ENCODE measurements at regions not wholly inside any gene's neighbourhood (a gene's known extent, or its start where the extent isn't known, plus 50 kb on each side); places are given as distances from the start of the nearest gene placed in this dataset.
"Not testable (repeated sequence)": the region's sequence is repeated elsewhere in the genome, so short reads cannot be mapped to it uniquely, and the experiment has no call there.

GRCh38 chr7:33792547-33793105 lies 112.7 kb upstream of the BMPER start:
- no peak for DNase-seq

GRCh38 chr7:33793616-33794015 lies 111.7 kb upstream of the BMPER start:
- DNase-seq, result no peak

- DNase-seq, result no peak
These were observed 110.9 kb upstream of the BMPER start for GRCh38 chr7:33794419-33794818.

- DNase-seq, result no peak
These were observed 110.4 kb upstream of the BMPER start for GRCh38 chr7:33794959-33795358.

- DNase-seq, result no peak
These were observed 108.8 kb upstream of the BMPER start for GRCh38 chr7:33796538-33796937.

GRCh38 chr7:33797512-33797911 lies 107.8 kb upstream of the BMPER start:
- not testable (repeated sequence) for DNase-seq

GRCh38 chr7:33798686-33799325 lies 106.5 kb upstream of the BMPER start:
- DNase-seq, result no peak

GRCh38 chr7:33799766-33800165 lies 105.6 kb upstream of the BMPER start:
- no peak for DNase-seq

GRCh38 chr7:33802600-33802999 lies 102.7 kb upstream of the BMPER start:
- no peak for DNase-seq

- no peak for DNase-seq
These were observed 101.1 kb upstream of the BMPER start for GRCh38 chr7:33804140-33804660.

- DNase-seq, result no peak
These were observed 99.6 kb upstream of the BMPER start for GRCh38 chr7:33805630-33806233.

GRCh38 chr7:33806298-33807154 lies 98.8 kb upstream of the BMPER start:
- no peak for DNase-seq

- DNase-seq, result no peak
These were observed 98.2 kb upstream of the BMPER start for GRCh38 chr7:33807155-33807530.

- no peak for DNase-seq
These were observed 97.4 kb upstream of the BMPER start for GRCh38 chr7:33807779-33808482.

GRCh38 chr7:33809228-33809627 lies 96.1 kb upstream of the BMPER start:
- no peak for DNase-seq

- DNase-seq, result no peak
These were observed 95.0 kb upstream of the BMPER start for GRCh38 chr7:33810356-33810755.

- DNase-seq, result no peak
These were observed 92.0 kb upstream of the BMPER start for GRCh38 chr7:33813331-33813730.

- no peak for DNase-seq
These were observed 90.9 kb upstream of the BMPER start for GRCh38 chr7:33814400-33814799.

GRCh38 chr7:33814936-33815335 lies 90.4 kb upstream of the BMPER start:
- no peak for DNase-seq

- no peak for DNase-seq
These were observed 90.0 kb upstream of the BMPER start for GRCh38 chr7:33815336-33815735.

GRCh38 chr7:33816106-33816505 lies 89.2 kb upstream of the BMPER start:
- DNase-seq, result no peak

- DNase-seq, result no peak
These were observed 85.7 kb upstream of the BMPER start for GRCh38 chr7:33819658-33820057.

- DNase-seq, result no peak
These were observed 85.1 kb upstream of the BMPER start for GRCh38 chr7:33820206-33820605.

All from KG1 (cell line).